HG02981 (cell line): ENCODE measurements at regions not wholly inside any gene's neighbourhood (a gene's known extent, or its start where the extent isn't known, plus 50 kb on each side); places are given as distances from the start of the nearest gene placed in this dataset.

Source experiments
- ATAC-seq: cut with Tn5 transposase; IDR thresholded peaks from one replicate; pipeline ENCODE4 v1.9.1; 2021; ENCODE audit warnings: mild to moderate bottlenecking, moderate library complexity; ENCODE audit not compliant: unreplicated experiment

GRCh38 chr13:106873810-106874209 is 305.9 kb upstream of the ARGLU1 start:
- no peak for ATAC-seq

- ATAC-seq, result no peak
Measured at GRCh38 chr13:106867249-106867648, 299.3 kb upstream of the ARGLU1 start.

GRCh38 chr13:106865716-106866440 is 297.9 kb upstream of the ARGLU1 start:
- ATAC-seq, result no peak

- no peak for ATAC-seq
Measured at GRCh38 chr13:106859533-106859904, 291.6 kb upstream of the ARGLU1 start.

GRCh38 chr13:106858903-106859532 is 291.1 kb upstream of the ARGLU1 start:
- no peak for ATAC-seq

GRCh38 chr13:106852436-106852835 is 284.5 kb upstream of the ARGLU1 start:
- ATAC-seq, result no peak

- ATAC-seq, result no peak
Measured at GRCh38 chr13:106850973-106851650, 283.2 kb upstream of the ARGLU1 start.

- no peak for ATAC-seq
Measured at GRCh38 chr13:106846571-106847448, 278.9 kb upstream of the ARGLU1 start.

GRCh38 chr13:106836186-106836802 is 268.4 kb upstream of the ARGLU1 start:
- no peak for ATAC-seq

- ATAC-seq, result no peak
Measured at GRCh38 chr13:106835477-106835876, 267.5 kb upstream of the ARGLU1 start.

GRCh38 chr13:106821979-106822378 is 254.0 kb upstream of the ARGLU1 start:
- no peak for ATAC-seq

- ATAC-seq, result no peak
Measured at GRCh38 chr13:106819413-106820180, 251.7 kb upstream of the ARGLU1 start.

- no peak for ATAC-seq
Measured at GRCh38 chr13:106818971-106819370, 251.0 kb upstream of the ARGLU1 start.

- no peak for ATAC-seq
Measured at GRCh38 chr13:106815545-106815944, 247.6 kb upstream of the ARGLU1 start.

GRCh38 chr13:106814463-106814862 is 246.5 kb upstream of the ARGLU1 start:
- no peak for ATAC-seq

GRCh38 chr13:106810069-106810468 is 242.1 kb upstream of the ARGLU1 start:
- ATAC-seq, result no peak

GRCh38 chr13:106804991-106805390 is 237.1 kb upstream of the ARGLU1 start:
- ATAC-seq, result no peak

- no peak for ATAC-seq
Measured at GRCh38 chr13:106802917-106803316, 235.0 kb upstream of the ARGLU1 start.

GRCh38 chr13:106799781-106800335 is 231.9 kb upstream of the ARGLU1 start:
- no peak for ATAC-seq
